ENCODE measurements at regions not wholly inside any gene's neighbourhood (a gene's known extent, or its start where the extent isn't known, plus 50 kb on each side); places are given as distances from the start of the nearest gene placed in this dataset.

GRCh38 chr7:136259074-136259473 lies 281.9 kb upstream of the MTPN start:
- no peak for TF ChIP-seq EP300 (IDR thresholded peaks at IDR 0.05; ENCODE audit: borderline replicate concordance in 1 of 2, low read depth in 2 of 2, low read length in 2 of 2)
- TF ChIP-seq BCL11A (IDR thresholded peaks at IDR 0.05; ENCODE audit: low read depth in 2 of 2, low read length in 2 of 2), result no peak
- TF ChIP-seq E2F6 (IDR thresholded peaks at IDR 0.05), result no peak
- TF ChIP-seq TCF12 (IDR thresholded peaks at IDR 0.05; ENCODE audit: low read depth, low read length), result no peak
- no peak for TF ChIP-seq SP1 (IDR thresholded peaks at IDR 0.05; ENCODE audit: low read depth, low read length)
- H4K91ac ChIP-seq (replicated peaks; ENCODE audit: insufficient read length, low read length), result no peak overlapping the region
- no peak overlapping the region for H2BK15ac ChIP-seq (ENCODE audit: low read length)
- no peak overlapping the region for H3K56ac ChIP-seq (replicated peaks; ENCODE audit: insufficient read length, low read depth, low read length)
- FAIRE-seq (no peak), DNase-seq (ENCODE audit: low read depth in 1 of 2, low spot score in 2 of 2) (no peak)
- peaks cover 4 to 19% of the 10 kb centered on the region in 2 experiments; a peak in 3 of 4 replicates for H3K9me3 ChIP-seq (ENCODE audit: insufficient read depth in 2 of 2, low read depth in 1 of 2, low read length in 1 of 2)
- H3K4ac ChIP-seq (replicated peaks; ENCODE audit: insufficient read length, low read depth, low read length), result no peak overlapping the region
- no peak overlapping the region for H3K18ac ChIP-seq (ENCODE audit: extremely low read depth, low read length)
- H4K8ac ChIP-seq (ENCODE audit: extremely low read depth, insufficient read depth, low read length), result no peak overlapping the region
- no peak overlapping the region for H2BK12ac ChIP-seq (ENCODE audit: low read depth, low read length)
- CTCF ChIA-PET (ENCODE audit: partially characterized antibody), result interaction anchor here (1.0 kb wide), 1 partner anchor 143 kb away, joined by 4 read pairs; no protein-coding TSS in a partner anchor
- H2BK5ac ChIP-seq (ENCODE audit: low read depth, low read length), result no peak overlapping the region
- no peaks in the 10 kb centered on the region for H3K79me2 ChIP-seq (ENCODE audit: control insufficient read depth in 1 of 2, insufficient read depth in 2 of 2, low read length in 2 of 2)
- H2BK120ac ChIP-seq (replicated peaks; ENCODE audit: low read depth, low read length), result no peak overlapping the region
- H2AFZ ChIP-seq (ENCODE audit: low read length), result no peak overlapping the region
- H3K4me2 ChIP-seq (ENCODE audit: insufficient read depth in 1 of 2, low read depth in 2 of 2, low read length in 2 of 2), result no peak overlapping the region
- H2BK20ac ChIP-seq (ENCODE audit: low read length), result no peak overlapping the region
- no peaks in the 10 kb centered on the region for H3K27me3 ChIP-seq (replicated peaks in 1 of 4; ENCODE audit: control insufficient read depth in 3 of 4, extremely low read depth in 1 of 4, insufficient read depth in 3 of 4, low read length in 3 of 4)
- no peak overlapping the region for H3K4me3 ChIP-seq (ENCODE audit: extremely low read depth in 1 of 4, insufficient read depth in 2 of 4, low read depth in 3 of 4, low read length in 4 of 4)
- no peaks in the 10 kb centered on the region for H3K4me1 ChIP-seq (replicated peaks in 1 of 4; ENCODE audit: control insufficient read depth in 3 of 4, insufficient read depth in 4 of 4, low read length in 3 of 4)
- H2AK5ac ChIP-seq (ENCODE audit: low read depth, low read length), result no peak overlapping the region
- no peak overlapping the region for H3K23ac ChIP-seq (ENCODE audit: insufficient read length)
- H4K5ac ChIP-seq (ENCODE audit: insufficient read length, low read depth, low read length), result no peak overlapping the region
- no peak overlapping the region for H3K9ac ChIP-seq (replicated peaks in 1 of 4; ENCODE audit: extremely low read depth in 1 of 4, low read depth in 3 of 4, low read length in 3 of 4)
- no peaks in the 10 kb centered on the region for H4K20me1 ChIP-seq (replicated peaks in 1 of 2; ENCODE audit: control insufficient read depth in 1 of 2, insufficient read depth in 2 of 2, low read length in 2 of 2)
- WGBS, 2 experiments (ENCODE audit: extremely low coverage in 1 of 2, insufficient coverage in 1 of 2, insufficient read length in 1 of 2, insufficient replicate concordance in 2 of 2, low coverage in 1 of 2, low lambda C conversion rate in 2 of 2, missing lambda C conversion rate in 1 of 2), result 86% methylated on average over 4 of the region's 4 CpGs; no CpG with 5 or more reads in 1 of the 2 experiments
- H3K27ac ChIP-seq (ENCODE audit: low read depth, low read length), result no peak overlapping the region
- no peaks in the 10 kb centered on the region for H3K36me3 ChIP-seq (ENCODE audit: control insufficient read depth in 2 of 4, insufficient read depth in 4 of 4, low read length in 3 of 4)
- no peak overlapping the region for H3K14ac ChIP-seq (ENCODE audit: insufficient read length)
- POLR2A ChIA-PET (ENCODE audit: partially characterized antibody), result no interaction called here
- no peaks in the 10 kb centered on the region for H3K23me2 ChIP-seq (ENCODE audit: low read depth, low read length)
- H3K79me1 ChIP-seq (ENCODE audit: low read depth, low read length), result no peaks in the 10 kb centered on the region
